IMR-90 (cell line): ENCODE measurements at regions not wholly inside any gene's neighbourhood (a gene's known extent, or its start where the extent isn't known, plus 50 kb on each side); places are given as distances from the start of the nearest gene placed in this dataset.

ENCODE experiments used
- ATAC-seq: fragments of 200-7000 bp; cut with Tn5 transposase; 2 replicates; pipeline ENCODE4 v1.9.1; 2020; ENCODE audit warnings: low read depth, mild to moderate bottlenecking, moderate library complexity
- BruUV-seq: library from RNA; stranded (reverse); fragments of 400-500 nt; replicated peaks from 2 replicates; lab custom pipeline; 2021; lab: Mats Ljungman, UMichigan
- CTCF ChIA-PET: fragments of 300-600 bp; formaldehyde crosslinking; extraction: SDS; loops from one replicate; lab custom pipeline; 2021; ENCODE audit warnings: antibody characterized with exemption; lab: Yijun Ruan, JAX
- POLR2A ChIA-PET: fragments of 300-600 bp; sonication (Branson Sonifier 250); formaldehyde crosslinking; loops from one replicate; lab custom pipeline; 2022; ENCODE audit warnings: antibody characterized with exemption; ENCODE audit not compliant: unreplicated experiment; lab: Charles Lee
- DNase-seq: peaks from one replicate; pipeline ENCODE4 v3.0.0; 2013
- H2AFZ ChIP-seq: replicated peaks from 2 replicates; pipeline ENCODE3; 2013; ENCODE audit warnings: low read length, mild to moderate bottlenecking; ENCODE audit not compliant: poor library complexity
- H2AK5ac ChIP-seq: 2 replicates; pipeline ENCODE4 v1.6.1; 2013; ENCODE audit warnings: low read depth, low read length, inconsistent platforms
- H2AK9ac ChIP-seq: replicated peaks from 2 replicates; pipeline ENCODE3; 2013; ENCODE audit warnings: mild to moderate bottlenecking, low read depth, low read length, moderate library complexity; ENCODE audit not compliant: poor library complexity
- H2BK120ac ChIP-seq: 2 replicates; pipeline ENCODE4 v1.6.1; 2013; ENCODE audit warnings: low read depth, low read length, inconsistent platforms
- H2BK15ac ChIP-seq: 3 replicates; pipeline ENCODE4 v1.6.1; 2013; ENCODE audit warnings: low read depth, low read length, inconsistent platforms
- H2BK20ac ChIP-seq: 2 replicates; pipeline ENCODE4 v1.6.1; 2013; ENCODE audit warnings: low read depth, mild to moderate bottlenecking, inconsistent platforms, low read length, moderate library complexity
- H2BK5ac ChIP-seq: 2 replicates; pipeline ENCODE4 v1.6.1; 2013; ENCODE audit warnings: mild to moderate bottlenecking, low read depth, low read length, inconsistent platforms; ENCODE audit not compliant: poor library complexity, severe bottlenecking
- H3K14ac ChIP-seq: replicated peaks from 2 replicates; pipeline ENCODE4 v1.6.1; 2013; ENCODE audit warnings: low read depth, low read length, inconsistent platforms
- H3K18ac ChIP-seq: 2 replicates; pipeline ENCODE4 v1.6.1; 2013; ENCODE audit warnings: low read depth, low read length, control low read depth
- H3K23ac ChIP-seq: 2 replicates; pipeline ENCODE4 v1.6.1; 2013; ENCODE audit warnings: low read depth, low read length, inconsistent platforms
- H3K27ac ChIP-seq: 2 replicates; pipeline ENCODE4 v1.5.1; 2013; ENCODE audit warnings: mild to moderate bottlenecking, control low read depth, low read length; ENCODE audit not compliant: insufficient read depth
- H3K27me3 ChIP-seq: 2 replicates; pipeline ENCODE4 v1.6.1; 2013; ENCODE audit warnings: low read length; ENCODE audit not compliant: control insufficient read depth, insufficient read depth
- H3K36me3 ChIP-seq: 2 replicates; pipeline ENCODE4 v1.6.1; 2013; ENCODE audit warnings: low read length, mixed read lengths; ENCODE audit not compliant: control insufficient read depth, insufficient read depth
- H3K4ac ChIP-seq: 2 replicates; pipeline ENCODE4 v1.6.1; 2013; ENCODE audit warnings: low read depth, low read length, inconsistent platforms
- H3K4me1 ChIP-seq: 2 replicates; pipeline ENCODE4 v1.6.1; 2013; ENCODE audit warnings: low read length, mixed read lengths; ENCODE audit not compliant: control insufficient read depth, insufficient read depth
- H3K4me2 ChIP-seq: 2 replicates; pipeline ENCODE4 v1.6.1; 2013; ENCODE audit warnings: low read depth, mild to moderate bottlenecking, control low read depth, low read length, moderate library complexity
- H3K4me3 ChIP-seq: 2 replicates; pipeline ENCODE4 v1.5.1; 2013; ENCODE audit warnings: low read depth, mild to moderate bottlenecking, control low read depth, low read length, moderate library complexity; ENCODE audit not compliant: insufficient read depth
- H3K56ac ChIP-seq: 2 replicates; pipeline ENCODE4 v1.6.1; 2013; ENCODE audit warnings: low read length, inconsistent platforms; ENCODE audit not compliant: insufficient read depth; ENCODE audit errors: extremely low read depth
- H3K79me1 ChIP-seq, 2 experiments: 2 replicates each; pipeline ENCODE4 v1.6.1; 2013; ENCODE audit warnings: low read length in 2 of 2, inconsistent platforms in 1 of 2, low read depth in 1 of 2
- H3K9ac ChIP-seq: 2 replicates; pipeline ENCODE4 v1.6.1; 2013; ENCODE audit warnings: low read depth, low read length, control low read depth
- H3K9me1 ChIP-seq: 2 replicates; pipeline ENCODE4 v1.6.1; 2013; ENCODE audit warnings: low read length, inconsistent platforms; ENCODE audit not compliant: insufficient read depth
- H3K9me3 ChIP-seq: 2 replicates; pipeline ENCODE4 v1.6.1; 2013; ENCODE audit warnings: low read length; ENCODE audit not compliant: control insufficient read depth, insufficient read depth
- H4K20me1 ChIP-seq: 2 replicates; pipeline ENCODE4 v1.6.1; 2013; ENCODE audit warnings: low read length, inconsistent platforms; ENCODE audit not compliant: insufficient read depth
- H4K5ac ChIP-seq: 2 replicates; pipeline ENCODE4 v1.6.1; 2013; ENCODE audit warnings: mild to moderate bottlenecking, low read depth, low read length, control low read depth
- H4K8ac ChIP-seq, 2 experiments: 2 replicates each; pipeline ENCODE4 v1.6.1; 2013; ENCODE audit warnings: low read depth in 2 of 2, low read length in 2 of 2, control low read depth in 1 of 2, inconsistent platforms in 1 of 2
- H4K91ac ChIP-seq: 2 replicates; pipeline ENCODE4 v1.6.1; 2013; ENCODE audit warnings: low read depth, low read length, inconsistent platforms; ENCODE audit not compliant: insufficient read depth
- BHLHE40 ChIP-seq: fragments of 150-350 bp; IDR thresholded peaks from 2 replicates; pipeline ENCODE4 v1.6.1; 2016; ENCODE audit warnings: mild to moderate bottlenecking, low read depth, low read length
- CEBPB ChIP-seq: IDR thresholded peaks from 2 replicates; pipeline ENCODE4 v1.6.1; 2012; ENCODE audit warnings: low read depth, low read length, improper control_type of control experiment
- CHD1 ChIP-seq: IDR thresholded peaks from 2 replicates; pipeline ENCODE4 v1.6.1; 2012; ENCODE audit warnings: low read depth, low read length, improper control_type of control experiment
- ELK1 ChIP-seq: fragments of 150-350 bp; IDR thresholded peaks from 2 replicates; pipeline ENCODE4 v1.6.1; 2016; ENCODE audit warnings: low read depth, mild to moderate bottlenecking, low read length, moderate library complexity, borderline replicate concordance
- FOS ChIP-seq: fragments of 150-350 bp; IDR thresholded peaks from 2 replicates; pipeline ENCODE4 v1.6.1; 2016; ENCODE audit warnings: low read depth, low read length
- MAFK ChIP-seq: IDR thresholded peaks from 2 replicates; pipeline ENCODE4 v1.6.1; 2012; ENCODE audit warnings: low read depth, low read length, improper control_type of control experiment
- MAZ ChIP-seq: IDR thresholded peaks from 2 replicates; pipeline ENCODE4 v1.6.1; 2012; ENCODE audit warnings: low read depth, mild to moderate bottlenecking, low read length, improper control_type of control experiment, moderate library complexity, borderline replicate concordance
- MXI1 ChIP-seq: IDR thresholded peaks from 2 replicates; pipeline ENCODE4 v1.6.1; 2012; ENCODE audit warnings: low read depth, mild to moderate bottlenecking, low read length, moderate library complexity, borderline replicate concordance
- NFE2L2 ChIP-seq: fragments of 150-350 bp; IDR thresholded peaks from 2 replicates; pipeline ENCODE4 v1.6.1; 2016; ENCODE audit warnings: low read depth, mild to moderate bottlenecking, low read length
- POLR2A ChIP-seq: IDR thresholded peaks from 2 replicates; pipeline ENCODE4 v1.6.1; 2012; ENCODE audit warnings: mild to moderate bottlenecking, low read depth, low read length
- RAD21 ChIP-seq: IDR thresholded peaks from 2 replicates; pipeline ENCODE4 v1.6.1; 2012; ENCODE audit warnings: low read length, improper control_type of control experiment
- RCOR1 ChIP-seq: IDR thresholded peaks from 2 replicates; pipeline ENCODE4 v1.6.1; 2012; ENCODE audit warnings: mild to moderate bottlenecking, low read length, improper control_type of control experiment; ENCODE audit not compliant: insufficient replicate concordance
- RFX5 ChIP-seq: IDR thresholded peaks from 2 replicates; pipeline ENCODE4 v1.8.0; 2012; ENCODE audit warnings: low read depth, mild to moderate bottlenecking, low read length, moderate library complexity
- SMC3 ChIP-seq: fragments of 150-350 bp; IDR thresholded peaks from 2 replicates; pipeline ENCODE4 v1.6.1; 2016; ENCODE audit warnings: low read depth, mild to moderate bottlenecking, antibody characterized with exemption, low read length, moderate library complexity
- WGBS, 2 experiments: methylation state at CpG; one replicate each; pipeline versions ENCODE4 v1.1.5 to v1.1.7; 2013; ENCODE audit warnings: missing lambda C conversion rate in 2 of 2; ENCODE audit not compliant: insufficient read length in 1 of 2; ENCODE audit errors: extremely low coverage in 2 of 2; 5-methylcytosine and 5-hydroxymethylcytosine counted together
- dilution Hi-C: fragments of 300-500 bp; cut with HindIII; formaldehyde crosslinking; loops from one replicate; pipeline ENCODE4 v1.14.3; 2018; ENCODE audit warnings: low sequenced_read_pairs; ENCODE audit not compliant: unreplicated experiment
- in situ Hi-C: fragments of 300-500 bp; cut with MboI; formaldehyde crosslinking; loops from 3 replicates; pipeline ENCODE4 v1.14.3; 2019; ENCODE audit warnings: low sequenced_read_pairs, inconsistent platforms, mixed read lengths
- intact Hi-C: fragments of 100-400 bp; cut with micrococcal nuclease; formaldehyde crosslinking; loops from 2 replicates; pipeline ENCODE4 v1.10.0; 2022
- TF ChIP-seq, protein P1 (sequence below): conservative IDR thresholded peaks from 2 replicates; pipeline ENCODE4 v1.5.1; 2012; ENCODE audit warnings: mild to moderate bottlenecking, low read depth, low read length, improper control_type of control experiment
- TF ChIP-seq, protein P2 (sequence below): fragments of 150-350 bp; IDR thresholded peaks from 2 replicates; pipeline ENCODE4 v1.6.1; 2017; ENCODE audit warnings: mild to moderate bottlenecking, antibody characterized with exemption, low read length, low read depth

- no peaks in the 10 kb centered on the region for H3K9me1 ChIP-seq
- no peak overlapping the region for H2BK15ac ChIP-seq
- no peak overlapping the region for H3K18ac ChIP-seq
- no peak overlapping the region for H3K4ac ChIP-seq
- H3K56ac ChIP-seq: no peak overlapping the region
- no peak overlapping the region for H4K8ac ChIP-seq
- no peak overlapping the region for H2BK120ac ChIP-seq
- no CpG with 5 or more reads among the region's 3 CpGs for WGBS, 2 experiments
- no peaks in the 10 kb centered on the region for H3K79me1 ChIP-seq
- no peak overlapping the region for H4K91ac ChIP-seq
- no peak overlapping the region for H2AK5ac ChIP-seq
- POLR2A ChIA-PET: no interaction called here
- no TSS peak for BruUV-seq
- no peaks in the 10 kb centered on the region for H3K4me1 ChIP-seq
- no peak overlapping the region for H2BK20ac ChIP-seq
- ATAC-seq: no peak
- H2AK9ac ChIP-seq: no peak overlapping the region
- H4K20me1 ChIP-seq: no peaks in the 10 kb centered on the region
- no peak overlapping the region for H3K4me3 ChIP-seq
- in situ Hi-C loops (no loop called here), dilution Hi-C loops (no loop called here), intact Hi-C loops (no loop called here)
- CTCF ChIA-PET: no interaction called here
- no peak overlapping the region for H2BK5ac ChIP-seq
- H2AFZ ChIP-seq: no peak overlapping the region
- no peak for DNase-seq
- no peaks in the 10 kb centered on the region for H3K36me3 ChIP-seq
- TF ChIP-seq SMC3: no peak
- TF ChIP-seq NFE2L2: no peak
- TF ChIP-seq POLR2A: no peak
- no peak for TF ChIP-seq MAZ
- no peak for TF ChIP-seq FOS
- TF ChIP-seq, protein P1, sequence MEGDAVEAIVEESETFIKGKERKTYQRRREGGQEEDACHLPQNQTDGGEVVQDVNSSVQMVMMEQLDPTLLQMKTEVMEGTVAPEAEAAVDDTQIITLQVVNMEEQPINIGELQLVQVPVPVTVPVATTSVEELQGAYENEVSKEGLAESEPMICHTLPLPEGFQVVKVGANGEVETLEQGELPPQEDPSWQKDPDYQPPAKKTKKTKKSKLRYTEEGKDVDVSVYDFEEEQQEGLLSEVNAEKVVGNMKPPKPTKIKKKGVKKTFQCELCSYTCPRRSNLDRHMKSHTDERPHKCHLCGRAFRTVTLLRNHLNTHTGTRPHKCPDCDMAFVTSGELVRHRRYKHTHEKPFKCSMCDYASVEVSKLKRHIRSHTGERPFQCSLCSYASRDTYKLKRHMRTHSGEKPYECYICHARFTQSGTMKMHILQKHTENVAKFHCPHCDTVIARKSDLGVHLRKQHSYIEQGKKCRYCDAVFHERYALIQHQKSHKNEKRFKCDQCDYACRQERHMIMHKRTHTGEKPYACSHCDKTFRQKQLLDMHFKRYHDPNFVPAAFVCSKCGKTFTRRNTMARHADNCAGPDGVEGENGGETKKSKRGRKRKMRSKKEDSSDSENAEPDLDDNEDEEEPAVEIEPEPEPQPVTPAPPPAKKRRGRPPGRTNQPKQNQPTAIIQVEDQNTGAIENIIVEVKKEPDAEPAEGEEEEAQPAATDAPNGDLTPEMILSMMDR: no peak
- TF ChIP-seq RAD21: no peak
- TF ChIP-seq RFX5: no peak
- TF ChIP-seq MXI1: no peak
- TF ChIP-seq, protein P2, sequence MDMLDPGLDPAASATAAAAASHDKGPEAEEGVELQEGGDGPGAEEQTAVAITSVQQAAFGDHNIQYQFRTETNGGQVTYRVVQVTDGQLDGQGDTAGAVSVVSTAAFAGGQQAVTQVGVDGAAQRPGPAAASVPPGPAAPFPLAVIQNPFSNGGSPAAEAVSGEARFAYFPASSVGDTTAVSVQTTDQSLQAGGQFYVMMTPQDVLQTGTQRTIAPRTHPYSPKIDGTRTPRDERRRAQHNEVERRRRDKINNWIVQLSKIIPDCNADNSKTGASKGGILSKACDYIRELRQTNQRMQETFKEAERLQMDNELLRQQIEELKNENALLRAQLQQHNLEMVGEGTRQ: no peak
- TF ChIP-seq CEBPB: no peak
- no peak for TF ChIP-seq CHD1
- no peak for TF ChIP-seq ELK1
- no peak for TF ChIP-seq RCOR1
- TF ChIP-seq BHLHE40: no peak
- TF ChIP-seq MAFK: no peak
- no peak overlapping the region for H4K5ac ChIP-seq
- no peak overlapping the region for H3K23ac ChIP-seq
- no peak overlapping the region for H3K14ac ChIP-seq
- no peaks in the 10 kb centered on the region for H3K9me3 ChIP-seq
- H3K27me3 ChIP-seq: no peaks in the 10 kb centered on the region
- no peak overlapping the region for H3K4me2 ChIP-seq
- H3K9ac ChIP-seq: no peak overlapping the region
- no peak overlapping the region for H3K27ac ChIP-seq
Observed at GRCh38 chr4:36485885-36486284, 204.5 kb downstream of the DTHD1 start.
